ENCODE measurements at regions not wholly inside any gene's neighbourhood (a gene's known extent, or its start where the extent isn't known, plus 50 kb on each side); places are given as distances from the start of the nearest gene placed in this dataset.
A peak's percentile ranks its signal among the peaks of the same experiment; 100 is the strongest.

DNA sequence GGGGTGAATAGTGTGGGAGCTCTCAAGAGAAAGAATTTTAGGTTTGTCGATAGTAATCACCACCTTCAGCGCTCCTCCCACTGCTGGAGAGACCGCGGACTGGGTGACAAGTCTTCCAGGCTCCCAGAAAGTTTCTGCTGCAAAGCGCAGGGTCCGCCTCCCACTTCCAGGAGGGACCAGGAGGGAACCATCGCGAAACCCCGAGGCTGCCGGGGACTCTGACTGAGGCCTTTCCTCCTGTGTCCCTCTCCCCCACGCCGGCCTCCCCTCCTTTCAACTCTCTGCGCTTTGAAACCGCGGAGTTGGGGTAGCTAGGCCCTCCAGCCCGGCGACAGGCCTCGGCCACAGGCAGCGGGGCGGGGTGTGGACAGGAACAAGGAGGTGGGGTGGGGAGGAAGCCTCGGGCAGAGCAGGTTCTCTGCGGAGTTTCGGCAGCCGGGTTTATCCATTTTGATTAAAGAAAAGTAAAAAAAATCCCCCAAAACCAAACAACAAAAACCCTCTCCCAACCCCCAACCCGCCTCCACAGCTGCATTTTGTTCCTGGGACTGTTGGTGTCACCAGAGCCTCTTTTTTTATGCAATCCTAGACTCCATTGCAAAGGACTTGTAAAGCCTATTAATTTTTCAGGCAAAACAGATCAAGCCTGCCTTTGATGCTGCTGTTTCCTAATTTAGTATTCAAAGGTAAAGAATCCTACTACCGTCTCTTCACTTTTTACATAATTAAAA is 157.2 kb downstream of the TM9SF2 start:
- Histone ChIP-seq H3K36me3 (ENCODE audit: control insufficient read depth in 4 of 4, insufficient read depth in 4 of 4, low read length in 3 of 4) (no peaks in the 10 kb centered on the region), H3K4me1 (ENCODE audit: control extremely low read depth in 1 of 4, control insufficient read depth in 4 of 4, insufficient read depth in 4 of 4, low read length in 3 of 4) (peaks cover 4 to 15% (median 12%) of the 10 kb centered on the region in 4 experiments), H3K9me3 (ENCODE audit: control extremely low read depth in 1 of 5, control insufficient read depth in 4 of 5, insufficient read depth in 2 of 5, low read depth in 1 of 5, low read length in 4 of 5) (no peaks in the 10 kb centered on the region), H3K27ac (ENCODE audit: insufficient read depth in 1 of 2, low read depth in 1 of 2, low read length in 2 of 2, poor library complexity in 1 of 2, severe bottlenecking in 2 of 2) (peak overlapping the region in 1 of 2 experiments; percentile 39), H3K4me3 (ENCODE audit: control insufficient read depth in 1 of 7, extremely low read depth in 1 of 7, insufficient read depth in 4 of 7, low read depth in 2 of 7, low read length in 6 of 7) (peak overlapping the region; percentile 40 to 85 (median 75)), H3K27me3 (replicated peaks in 2 of 5; ENCODE audit: control insufficient read depth in 4 of 5, insufficient read depth in 5 of 5, low read length in 4 of 5) (peaks cover 9 to 25% (median 12%) of the 10 kb centered on the region in 5 experiments)
- ChIA-PET CTCF (interaction anchor here (0.6 to 5.6 kb wide), 11 partner anchors 17 to 883 kb away, joined by 3 to 32 read pairs (median 3); no protein-coding TSS in a partner anchor), POLR2A (no interaction called here)
- 0% methylated on average over 13 of the region's 26 CpGs for WGBS (ENCODE audit: insufficient coverage)
- peak; percentile 56 to 75 (median 75) for DNase-seq

DNA sequence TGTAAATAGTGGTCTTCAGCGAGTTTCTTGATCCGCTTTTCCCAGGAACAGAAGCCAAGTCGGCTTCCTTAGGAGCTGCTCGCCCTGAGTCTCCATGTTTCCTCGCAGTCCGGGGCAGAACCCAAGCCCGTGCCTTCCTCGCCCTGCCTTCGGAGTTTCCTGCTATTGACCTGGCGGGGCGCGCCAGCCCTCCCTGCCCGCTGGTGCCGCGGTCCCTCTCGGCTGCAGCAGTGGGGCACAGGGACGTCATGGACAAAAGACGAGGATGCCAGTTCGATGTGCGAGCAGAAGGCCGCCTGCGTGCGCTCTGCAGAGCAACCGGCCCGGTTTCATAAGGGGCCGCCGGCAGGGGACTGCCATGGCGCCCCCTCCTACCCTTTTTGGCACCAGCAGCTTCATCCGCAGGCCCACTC is 156.6 kb downstream of the TM9SF2 start:
- peak; percentile 23 to 55 (median 33) for DNase-seq
- 2% methylated on average over 26 of the region's 29 CpGs for WGBS (ENCODE audit: insufficient coverage)
- Histone ChIP-seq H3K9me3 (ENCODE audit: control extremely low read depth in 1 of 5, control insufficient read depth in 4 of 5, insufficient read depth in 2 of 5, low read depth in 1 of 5, low read length in 4 of 5) (no peaks in the 10 kb centered on the region), H3K27ac (ENCODE audit: insufficient read depth in 1 of 2, low read depth in 1 of 2, low read length in 2 of 2, poor library complexity in 1 of 2, severe bottlenecking in 2 of 2) (peak overlapping the region in 1 of 2 experiments; percentile 39), H3K36me3 (ENCODE audit: control insufficient read depth in 4 of 4, insufficient read depth in 4 of 4, low read length in 3 of 4) (no peaks in the 10 kb centered on the region), H3K4me1 (ENCODE audit: control extremely low read depth in 1 of 4, control insufficient read depth in 4 of 4, insufficient read depth in 4 of 4, low read length in 3 of 4) (peaks cover 4 to 15% (median 12%) of the 10 kb centered on the region in 4 experiments), H3K27me3 (replicated peaks in 2 of 5; ENCODE audit: control insufficient read depth in 4 of 5, insufficient read depth in 5 of 5, low read length in 4 of 5) (peaks cover 9 to 20% (median 11%) of the 10 kb centered on the region in 5 experiments), H3K4me3 (ENCODE audit: control insufficient read depth in 1 of 7, extremely low read depth in 1 of 7, insufficient read depth in 4 of 7, low read depth in 2 of 7, low read length in 6 of 7) (peak overlapping the region; percentile 40 to 85 (median 75))
- ChIA-PET CTCF (interaction anchor here (0.6 to 5.6 kb wide), 12 partner anchors 16 to 885 kb away, joined by 3 to 32 read pairs (median 4); no protein-coding TSS in a partner anchor), POLR2A (interaction anchor here (0.6 kb wide), 1 partner anchor 335 kb away, joined by 4 read pairs; no protein-coding TSS in a partner anchor)

DNA sequence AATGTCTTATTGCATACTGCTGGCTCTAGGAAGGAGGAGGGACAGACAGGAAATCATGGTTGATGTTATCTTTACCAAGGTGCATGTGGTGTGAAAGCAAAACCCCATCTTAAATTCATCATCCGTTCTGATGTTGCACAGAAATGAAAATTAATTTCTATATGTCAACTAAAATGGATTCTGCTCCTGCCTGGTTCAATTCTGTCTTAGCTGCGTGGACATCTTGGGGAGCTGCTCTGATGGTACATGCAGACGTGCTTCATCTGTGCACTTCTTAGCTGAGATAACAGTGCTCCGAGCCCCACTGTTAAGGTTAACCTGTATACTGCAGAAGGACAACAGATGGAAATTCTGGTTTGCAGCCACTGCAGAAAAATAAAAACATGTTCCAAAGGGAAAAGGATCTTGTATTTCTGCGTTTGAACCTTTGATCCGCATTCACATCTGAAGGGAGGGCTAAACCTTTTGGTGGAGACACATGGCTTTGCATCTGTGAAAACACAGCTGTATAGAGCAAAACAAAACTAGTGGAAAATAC is 155.6 kb downstream of the TM9SF2 start:
- Histone ChIP-seq H3K4me3 (ENCODE audit: control insufficient read depth in 1 of 7, extremely low read depth in 1 of 7, insufficient read depth in 4 of 7, low read depth in 2 of 7, low read length in 6 of 7) (no peak overlapping the region), H3K4me1 (ENCODE audit: control extremely low read depth in 1 of 4, control insufficient read depth in 4 of 4, insufficient read depth in 4 of 4, low read length in 3 of 4) (peaks cover 4 to 15% (median 12%) of the 10 kb centered on the region in 4 experiments), H3K36me3 (ENCODE audit: control insufficient read depth in 4 of 4, insufficient read depth in 4 of 4, low read length in 3 of 4) (no peaks in the 10 kb centered on the region), H3K9me3 (ENCODE audit: control extremely low read depth in 1 of 5, control insufficient read depth in 4 of 5, insufficient read depth in 2 of 5, low read depth in 1 of 5, low read length in 4 of 5) (no peaks in the 10 kb centered on the region), H3K27me3 (replicated peaks in 2 of 5; ENCODE audit: control insufficient read depth in 4 of 5, insufficient read depth in 5 of 5, low read length in 4 of 5) (peaks cover 8 to 19% (median 10%) of the 10 kb centered on the region in 5 experiments), H3K27ac (ENCODE audit: insufficient read depth in 1 of 2, low read depth in 1 of 2, low read length in 2 of 2, poor library complexity in 1 of 2, severe bottlenecking in 2 of 2) (no peak overlapping the region)
- 99% methylated on average over 5 of the region's 6 CpGs for WGBS (ENCODE audit: insufficient coverage)
- POLR2A ChIA-PET: no interaction called here
- peak in 2 of 3 donors; percentile 24 to 29 for DNase-seq
- CTCF ChIA-PET: interaction anchor here (0.8 to 5.6 kb wide), 19 partner anchors 10 to 886 kb away, joined by 3 to 32 read pairs (median 3); no protein-coding TSS in a partner anchor

DNA sequence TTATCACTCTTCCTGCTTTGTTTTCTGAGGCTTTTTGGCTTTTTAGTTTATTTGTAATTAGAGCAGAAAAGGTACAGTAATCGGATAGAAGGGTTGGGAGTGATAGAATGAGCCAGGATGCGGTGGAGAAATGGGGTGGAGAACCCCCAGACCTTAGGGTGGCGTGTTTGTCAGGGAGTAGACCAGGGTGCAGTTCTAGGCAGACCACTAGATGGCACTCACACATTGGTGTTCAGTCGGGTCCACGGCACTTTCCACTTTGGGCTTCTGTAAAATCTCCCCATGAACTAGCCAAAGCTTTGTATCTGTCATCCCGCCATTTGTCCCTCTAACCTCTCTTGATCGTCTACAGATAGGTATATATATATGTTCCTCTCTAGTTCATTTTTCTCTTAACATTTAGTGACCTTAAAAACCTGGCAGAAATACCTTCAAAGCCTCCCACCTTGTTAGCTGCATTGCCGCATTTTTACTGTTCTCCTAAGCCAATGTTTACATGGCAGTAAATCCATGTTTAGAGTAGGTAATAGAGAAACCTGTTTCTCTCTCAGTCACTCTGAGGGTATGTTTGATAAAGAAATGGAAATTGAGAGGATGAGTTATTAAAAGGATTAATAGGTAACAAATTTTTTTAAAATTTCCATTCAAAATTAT is 154.9 kb downstream of the TM9SF2 start:
- Histone ChIP-seq H3K36me3 (ENCODE audit: control insufficient read depth in 4 of 4, insufficient read depth in 4 of 4, low read length in 3 of 4) (no peaks in the 10 kb centered on the region), H3K9me3 (ENCODE audit: control extremely low read depth in 1 of 5, control insufficient read depth in 4 of 5, insufficient read depth in 2 of 5, low read depth in 1 of 5, low read length in 4 of 5) (no peaks in the 10 kb centered on the region), H3K27me3 (replicated peaks in 2 of 5; ENCODE audit: control insufficient read depth in 4 of 5, insufficient read depth in 5 of 5, low read length in 4 of 5) (peaks cover 8 to 16% (median 9%) of the 10 kb centered on the region in 5 experiments), H3K4me1 (ENCODE audit: control extremely low read depth in 1 of 4, control insufficient read depth in 4 of 4, insufficient read depth in 4 of 4, low read length in 3 of 4) (peaks cover 4 to 15% (median 12%) of the 10 kb centered on the region in 4 experiments), H3K4me3 (ENCODE audit: control insufficient read depth in 1 of 7, extremely low read depth in 1 of 7, insufficient read depth in 4 of 7, low read depth in 2 of 7, low read length in 6 of 7) (no peak overlapping the region), H3K27ac (ENCODE audit: insufficient read depth in 1 of 2, low read depth in 1 of 2, low read length in 2 of 2, poor library complexity in 1 of 2, severe bottlenecking in 2 of 2) (no peak overlapping the region)
- WGBS (ENCODE audit: insufficient coverage): 13% methylated on average over 5 of the region's 8 CpGs
- CTCF ChIA-PET: interaction anchor here (0.8 to 5.6 kb wide), 21 partner anchors 9 to 1444 kb away, joined by 3 to 32 read pairs (median 4); no protein-coding TSS in a partner anchor
- peak; percentile 75 to 85 (median 83) for DNase-seq
- POLR2A ChIA-PET: no interaction called here

DNA sequence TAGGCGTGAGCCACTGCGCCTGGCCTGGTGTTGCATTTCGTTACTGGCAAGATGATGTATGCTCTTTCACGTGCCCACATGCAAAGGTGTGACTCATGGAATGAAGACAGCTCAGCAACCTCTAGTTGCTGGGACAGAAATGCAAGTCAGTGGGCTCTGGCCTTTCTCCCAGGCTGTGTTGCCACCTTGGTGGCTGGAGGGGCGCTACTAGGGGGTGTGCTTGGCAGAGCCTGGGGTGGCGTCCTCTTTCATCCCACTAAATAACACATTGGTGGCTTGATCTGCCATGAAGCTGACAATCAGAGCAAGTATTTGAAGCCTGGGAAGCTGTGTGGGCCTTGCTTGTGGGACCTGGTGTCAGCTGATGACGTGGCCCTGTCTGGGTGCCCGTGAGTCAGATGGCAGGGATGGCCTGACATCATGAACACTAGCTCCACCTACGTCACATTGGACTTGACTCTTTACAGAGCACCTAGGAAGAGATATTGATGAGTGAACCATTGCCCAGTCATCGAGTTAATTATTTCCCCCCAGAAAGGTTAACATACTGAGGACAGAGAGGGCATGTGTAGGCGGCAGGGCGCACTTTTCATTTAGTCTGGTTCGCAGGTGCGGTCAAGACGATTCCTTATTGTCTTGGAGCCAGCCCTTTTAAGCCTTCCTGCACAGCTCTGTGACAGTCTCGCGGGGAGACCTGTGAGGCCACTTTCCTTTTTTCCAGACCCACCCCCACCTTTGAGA is 154.2 kb downstream of the TM9SF2 start:
- no peak overlapping the region for H3K27ac ChIP-seq (ENCODE audit: insufficient read depth in 1 of 2, low read depth in 1 of 2, low read length in 2 of 2, poor library complexity in 1 of 2, severe bottlenecking in 2 of 2)

DNA sequence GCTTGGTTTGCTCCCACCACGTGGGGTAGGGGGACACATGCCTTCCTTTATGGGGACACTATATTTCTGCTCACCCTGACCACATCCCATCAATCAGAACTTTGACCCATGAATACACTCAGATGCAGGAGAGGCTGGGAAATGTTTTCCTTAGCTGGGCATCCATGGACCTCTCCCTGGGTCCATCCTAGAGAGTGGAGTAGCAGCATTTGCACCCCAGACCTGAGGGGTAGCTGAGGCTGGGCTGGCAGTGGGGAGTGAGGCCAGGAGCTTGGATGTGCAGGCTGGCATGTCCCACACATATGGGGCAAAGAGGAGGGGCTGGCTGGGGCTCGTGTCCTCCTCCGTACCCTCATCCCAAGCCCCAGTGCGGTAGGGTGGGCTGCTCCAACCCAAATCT is 152.8 kb downstream of the TM9SF2 start:
- no peak overlapping the region for H3K27ac ChIP-seq (ENCODE audit: insufficient read depth in 1 of 2, low read depth in 1 of 2, low read length in 2 of 2, poor library complexity in 1 of 2, severe bottlenecking in 2 of 2)
- no peaks in the 10 kb centered on the region for H3K9me3 ChIP-seq (ENCODE audit: control extremely low read depth in 1 of 5, control insufficient read depth in 4 of 5, insufficient read depth in 2 of 5, low read depth in 1 of 5, low read length in 4 of 5)
- CTCF ChIA-PET: interaction anchor here (1.2 to 5.6 kb wide), 3 partner anchors 36 to 861 kb away, joined by 3 to 32 read pairs (median 3); no protein-coding TSS in a partner anchor
- no peak for DNase-seq
- POLR2A ChIA-PET: no interaction called here
- no CpG with 5 or more reads among the region's 4 CpGs for WGBS (ENCODE audit: insufficient coverage)
- H3K4me3 ChIP-seq (ENCODE audit: control insufficient read depth in 1 of 7, extremely low read depth in 1 of 7, insufficient read depth in 4 of 7, low read depth in 2 of 7, low read length in 6 of 7): no peak overlapping the region
- H3K4me1 ChIP-seq (ENCODE audit: control extremely low read depth in 1 of 4, control insufficient read depth in 4 of 4, insufficient read depth in 4 of 4, low read length in 3 of 4): peaks cover 4 to 15% (median 12%) of the 10 kb centered on the region in 4 experiments
- H3K36me3 ChIP-seq (ENCODE audit: control insufficient read depth in 4 of 4, insufficient read depth in 4 of 4, low read length in 3 of 4): no peaks in the 10 kb centered on the region
- H3K27me3 ChIP-seq (replicated peaks in 2 of 5; ENCODE audit: control insufficient read depth in 4 of 5, insufficient read depth in 5 of 5, low read length in 4 of 5): peaks cover 4 to 16% (median 9%) of the 10 kb centered on the region in 5 experiments

More for the DNA sequence above, 154.2 kb downstream of the TM9SF2 start:
- DNase-seq: peak in 2 of 3 donors; percentile 6 to 10
- H3K27me3 ChIP-seq (replicated peaks in 2 of 5; ENCODE audit: control insufficient read depth in 4 of 5, insufficient read depth in 5 of 5, low read length in 4 of 5): peaks cover 8 to 16% (median 9%) of the 10 kb centered on the region in 5 experiments
- H3K36me3 ChIP-seq (ENCODE audit: control insufficient read depth in 4 of 4, insufficient read depth in 4 of 4, low read length in 3 of 4): no peaks in the 10 kb centered on the region
- no peak overlapping the region for H3K4me3 ChIP-seq (ENCODE audit: control insufficient read depth in 1 of 7, extremely low read depth in 1 of 7, insufficient read depth in 4 of 7, low read depth in 2 of 7, low read length in 6 of 7)
- CTCF ChIA-PET: interaction anchor here (0.7 to 5.6 kb wide), 17 partner anchors 8 to 1445 kb away, joined by 3 to 32 read pairs (median 4); no protein-coding TSS in a partner anchor
- POLR2A ChIA-PET: no interaction called here
- H3K4me1 ChIP-seq (ENCODE audit: control extremely low read depth in 1 of 4, control insufficient read depth in 4 of 4, insufficient read depth in 4 of 4, low read length in 3 of 4): peaks cover 4 to 15% (median 12%) of the 10 kb centered on the region in 4 experiments
- no peaks in the 10 kb centered on the region for H3K9me3 ChIP-seq (ENCODE audit: control extremely low read depth in 1 of 5, control insufficient read depth in 4 of 5, insufficient read depth in 2 of 5, low read depth in 1 of 5, low read length in 4 of 5)
- WGBS (ENCODE audit: insufficient coverage): 79% methylated on average over 15 of the region's 17 CpGs

Data from common myeloid progenitor, CD34-positive (primary cell).